K562 (cell line): ENCODE measurements at regions not wholly inside any gene's neighbourhood (a gene's known extent, or its start where the extent isn't known, plus 50 kb on each side); places are given as distances from the start of the nearest gene placed in this dataset.

Experiments used
- ATAC-seq: fragments of 200-7000 bp; cut with Tn5 transposase; 3 replicates; pipeline ENCODE4 v1.9.1; 2020; ENCODE audit warnings: moderate library complexity
- BruUV-seq: library from RNA; stranded (reverse); fragments of 400-500 nt; replicated peaks from 2 replicates; lab custom pipeline; 2021; lab: Mats Ljungman, UMichigan
- CTCF ChIA-PET: fragments of 300-600 bp; formaldehyde crosslinking; extraction: SDS; loops from one replicate; lab custom pipeline; 2021; ENCODE audit warnings: low intra/inter-chr PET ratio; lab: Yijun Ruan, JAX
- POLR2A ChIA-PET: fragments of 300-600, 350-650 bp; sonication (Branson Sonifier 250); formaldehyde crosslinking; extraction: SDS; loops from one replicate; lab custom pipeline; 2021; ENCODE audit warnings: antibody characterized with exemption, inconsistent platforms; lab: Yijun Ruan, JAX
- DNase-seq, 4 experiments: peaks; one replicate each; pipeline versions ENCODE4 v3.0.0 to v3.0.0-alpha.2; 2011 to 2018; ENCODE audit warnings: low spot score in 3 of 4, mixed read lengths in 3 of 4; ENCODE audit errors: extremely low read depth in 1 of 4
- FAIRE-seq: peaks from 2 replicates; lab custom pipeline; 2011; peaks lifted over from hg19 to GRCh38; lab: Jason Lieb, UNC
- H2AFZ ChIP-seq: 2 replicates; pipeline ENCODE4 v1.6.0; 2011; ENCODE audit warnings: low read depth, low read length, control low read depth, inconsistent platforms
- H3K27ac ChIP-seq: fragments of 200-600 bp; 3 replicates; pipeline ENCODE4 v1.8.0; 2011; ENCODE audit warnings: low read depth, mild to moderate bottlenecking, control low read depth, inconsistent platforms, low read length, moderate library complexity, mixed read lengths; ENCODE audit errors: extremely low read depth
- H3K27me3 ChIP-seq, 2 experiments: fragments of 300-600 bp in 1 of 2; 2 replicates in 1 of 2; 3 replicates in 1 of 2; pipeline versions ENCODE4 v1.6.0 to v1.8.0; 2011; ENCODE audit warnings: inconsistent platforms in 2 of 2, low read length in 2 of 2, mild to moderate bottlenecking in 1 of 2, mixed read lengths in 1 of 2, moderate library complexity in 1 of 2; ENCODE audit not compliant: control insufficient read depth in 2 of 2, insufficient read depth in 2 of 2
- H3K36me3 ChIP-seq: fragments of 300-600 bp; 3 replicates; pipeline ENCODE4 v1.8.0; 2011; ENCODE audit warnings: mild to moderate bottlenecking, low read length, inconsistent platforms; ENCODE audit not compliant: control insufficient read depth, insufficient read depth
- H3K4me1 ChIP-seq, 2 experiments: fragments of 200-600 bp in 1 of 2; replicated peaks in 1 of 2; 2 replicates in 1 of 2; 3 replicates in 1 of 2; pipeline versions ENCODE4 v1.5.1 to v1.8.0; 2011; ENCODE audit warnings: inconsistent platforms in 2 of 2, low read length in 2 of 2, mild to moderate bottlenecking in 1 of 2, mixed read lengths in 1 of 2, moderate library complexity in 1 of 2; ENCODE audit not compliant: control insufficient read depth in 2 of 2, insufficient read depth in 2 of 2
- H3K4me2 ChIP-seq: 2 replicates; pipeline ENCODE4 v1.6.1; 2011; ENCODE audit warnings: low read length, control low read depth, inconsistent platforms, mixed read lengths; ENCODE audit not compliant: insufficient read depth
- H3K4me3 ChIP-seq: fragments of 200-600 bp; sonication (generic), shearing (Covaris generic); 2 replicates; pipeline ENCODE4 v1.5.1; 2016; ENCODE audit warnings: control low read depth, inconsistent platforms
- H3K79me2 ChIP-seq: fragments of 200-600 bp; 3 replicates; pipeline ENCODE4 v1.8.0; 2011; ENCODE audit warnings: low read length, inconsistent platforms; ENCODE audit not compliant: control insufficient read depth, insufficient read depth
- H3K9ac ChIP-seq, 2 experiments: 2 replicates each; pipeline versions ENCODE4 v1.6.0 to v1.6.1; 2011; ENCODE audit warnings: low read depth in 2 of 2, low read length in 2 of 2, control low read depth in 1 of 2, inconsistent platforms in 1 of 2, mild to moderate bottlenecking in 1 of 2, mixed read lengths in 1 of 2; ENCODE audit not compliant: insufficient read depth in 1 of 2
- H3K9me1 ChIP-seq: one replicate; pipeline ENCODE4 v1.6.0; 2011; ENCODE audit warnings: inconsistent platforms, mild to moderate bottlenecking, low read length, moderate library complexity; ENCODE audit not compliant: control insufficient read depth, insufficient read depth
- H3K9me3 ChIP-seq: replicated peaks from 2 replicates; pipeline ENCODE4 v1.5.1; 2011; ENCODE audit warnings: low read depth, low read length, inconsistent platforms; ENCODE audit not compliant: control insufficient read depth, insufficient read depth
- H4K20me1 ChIP-seq: replicated peaks from 2 replicates; pipeline ENCODE4 v1.6.1; 2011; ENCODE audit warnings: low read length, inconsistent platforms, mixed read lengths; ENCODE audit not compliant: control insufficient read depth, insufficient read depth
- ELK3 ChIP-seq: fragments of 450-650 bp; formaldehyde crosslinking; IDR thresholded peaks from 2 replicates; pipeline ENCODE4 v1.4.0; 2020; ENCODE audit warnings: mild to moderate bottlenecking
- ETS2 ChIP-seq: IDR thresholded peaks from 2 replicates; pipeline ENCODE4 v1.6.1; 2016; ENCODE audit warnings: borderline replicate concordance, missing genetic modification characterization, mild to moderate bottlenecking, moderate library complexity, missing compliant biosample characterization; ENCODE audit not compliant: poor library complexity, severe bottlenecking
- FUS ChIP-seq: fragments of 200-400 bp; formaldehyde crosslinking; optimal IDR thresholded peaks from 2 replicates; pipeline ENCODE3; 2017; ENCODE audit warnings: low read depth, low read length
- HDAC1 ChIP-seq, 2 experiments: fragments of 450-650 bp; IDR thresholded peaks; 2 replicates each; pipeline ENCODE4 v1.6.1; 2016 to 2017; ENCODE audit warnings: inconsistent platforms in 1 of 2, mild to moderate bottlenecking in 1 of 2, moderate library complexity in 1 of 2
- HNRNPK ChIP-seq: fragments of 200-400 bp; formaldehyde crosslinking; IDR thresholded peaks from one replicate; pipeline ENCODE4 v1.6.1; 2018; ENCODE audit warnings: mild to moderate bottlenecking, low read depth, low read length; ENCODE audit not compliant: poor library complexity, severe bottlenecking
- MCM2 ChIP-seq: fragments of 450-650 bp; IDR thresholded peaks from 2 replicates; pipeline ENCODE4 v1.6.1; 2017; ENCODE audit warnings: low read depth, mild to moderate bottlenecking
- NFE2 ChIP-seq: IDR thresholded peaks from 2 replicates; pipeline ENCODE4 v1.6.1; 2014; ENCODE audit warnings: antibody characterized with exemption, low read depth
- NFYB ChIP-seq: IDR thresholded peaks from 2 replicates; pipeline ENCODE4 v1.6.1; 2011; ENCODE audit warnings: mild to moderate bottlenecking, moderate library complexity; ENCODE audit not compliant: insufficient read length; ENCODE audit errors: extremely low read depth
- YBX1 ChIP-seq: fragments of 450-650 bp; IDR thresholded peaks from 2 replicates; pipeline ENCODE4 v1.7.1; 2016; ENCODE audit warnings: mild to moderate bottlenecking
- ZNF778 ChIP-seq: fragments of 450-650 bp; formaldehyde crosslinking; IDR thresholded peaks from 2 replicates; pipeline ENCODE4 v1.4.0; 2020; ENCODE audit warnings: mild to moderate bottlenecking, moderate library complexity
- WGBS: fragments of 100-300 bp; shearing (Covaris generic); methylation state at CpG from one replicate; pipeline ENCODE4 v1.1.6; 2016; ENCODE audit warnings: low coverage, mixed read lengths; ENCODE audit not compliant: insufficient coverage; ENCODE audit errors: missing lambda C conversion rate; 5-methylcytosine and 5-hydroxymethylcytosine counted together
- in situ Hi-C: fragments of 300-500 bp; cut with MboI; formaldehyde crosslinking; loops from 4 replicates; pipeline ENCODE4 v1.15.0; 2018; ENCODE audit warnings: inconsistent platforms, mixed read lengths
- intact Hi-C: fragments of 100-400 bp; cut with micrococcal nuclease; formaldehyde crosslinking; loops from 2 replicates; pipeline ENCODE4 v1.14.2; 2022
- TF ChIP-seq, protein P1 (sequence below): fragments of 450-650 bp; formaldehyde crosslinking; IDR thresholded peaks from 2 replicates; pipeline ENCODE4 v1.4.0; 2022; ENCODE audit warnings: missing genetic modification characterization
- TF ChIP-seq, protein P2 (sequence below): fragments of 250-450 bp; sonication (Bioruptor Pico); IDR thresholded peaks from 2 replicates; pipeline ENCODE4 v1.4.0; 2020; ENCODE audit warnings: mild to moderate bottlenecking

GRCh38 chr3:30551927-30552326 is 54.5 kb upstream of the TGFBR2 start:
- no TSS peak for BruUV-seq
- H3K27ac ChIP-seq = no peak overlapping the region
- H3K36me3 ChIP-seq = no peaks in the 10 kb centered on the region
- DNase-seq (no peak), ATAC-seq (no peak), FAIRE-seq (no peak)
- intact Hi-C loops (no loop called here), in situ Hi-C loops (no loop called here)
- no peaks in the 10 kb centered on the region for H3K9me1 ChIP-seq
- WGBS = 0% methylated on average over 1 of the region's 1 CpG
- no peaks in the 10 kb centered on the region for H4K20me1 ChIP-seq
- H3K4me2 ChIP-seq = no peak overlapping the region
- H3K9me3 ChIP-seq = no peaks in the 10 kb centered on the region
- ChIA-PET CTCF (no interaction called here), POLR2A (no interaction called here)
- H3K9ac ChIP-seq = no peak overlapping the region
- H3K79me2 ChIP-seq = no peaks in the 10 kb centered on the region
- no peaks in the 10 kb centered on the region for H3K27me3 ChIP-seq
- no peaks in the 10 kb centered on the region for H3K4me1 ChIP-seq
- no peak overlapping the region for H3K4me3 ChIP-seq
- no peak for TF ChIP-seq ZNF778 (CRISPR knock-in tag)
- no peak for TF ChIP-seq NFYB
- no peak for TF ChIP-seq YBX1
- TF ChIP-seq MCM2 = no peak
- no peak for TF ChIP-seq FUS
- TF ChIP-seq NFE2 = no peak
- TF ChIP-seq ETS2 = no peak
- no peak overlapping the region for H2AFZ ChIP-seq

GRCh38 chr3:30553641-30554316 is 52.6 kb upstream of the TGFBR2 start:
- Histone ChIP-seq H3K9ac (no peak overlapping the region), H2AFZ (no peak overlapping the region), H3K27ac (no peak overlapping the region), H3K4me2 (no peak overlapping the region), H3K79me2 (no peaks in the 10 kb centered on the region), H3K27me3 (no peaks in the 10 kb centered on the region), H4K20me1 (no peaks in the 10 kb centered on the region)
- no peak for ATAC-seq
- CTCF ChIA-PET = no interaction called here
- DNase-seq = no peak
- no TSS peak for BruUV-seq
- in situ Hi-C loops = no loop called here
- WGBS = 0% methylated on average over 4 of the region's 4 CpGs
- POLR2A ChIA-PET = no interaction called here
- TF ChIP-seq, protein P1, sequence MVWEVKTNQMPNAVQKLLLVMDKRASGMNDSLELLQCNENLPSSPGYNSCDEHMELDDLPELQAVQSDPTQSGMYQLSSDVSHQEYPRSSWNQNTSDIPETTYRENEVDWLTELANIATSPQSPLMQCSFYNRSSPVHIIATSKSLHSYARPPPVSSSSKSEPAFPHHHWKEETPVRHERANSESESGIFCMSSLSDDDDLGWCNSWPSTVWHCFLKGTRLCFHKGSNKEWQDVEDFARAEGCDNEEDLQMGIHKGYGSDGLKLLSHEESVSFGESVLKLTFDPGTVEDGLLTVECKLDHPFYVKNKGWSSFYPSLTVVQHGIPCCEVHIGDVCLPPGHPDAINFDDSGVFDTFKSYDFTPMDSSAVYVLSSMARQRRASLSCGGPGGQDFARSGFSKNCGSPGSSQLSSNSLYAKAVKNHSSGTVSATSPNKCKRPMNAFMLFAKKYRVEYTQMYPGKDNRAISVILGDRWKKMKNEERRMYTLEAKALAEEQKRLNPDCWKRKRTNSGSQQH (CRISPR knock-in tag) = no peak
- TF ChIP-seq, protein P2, sequence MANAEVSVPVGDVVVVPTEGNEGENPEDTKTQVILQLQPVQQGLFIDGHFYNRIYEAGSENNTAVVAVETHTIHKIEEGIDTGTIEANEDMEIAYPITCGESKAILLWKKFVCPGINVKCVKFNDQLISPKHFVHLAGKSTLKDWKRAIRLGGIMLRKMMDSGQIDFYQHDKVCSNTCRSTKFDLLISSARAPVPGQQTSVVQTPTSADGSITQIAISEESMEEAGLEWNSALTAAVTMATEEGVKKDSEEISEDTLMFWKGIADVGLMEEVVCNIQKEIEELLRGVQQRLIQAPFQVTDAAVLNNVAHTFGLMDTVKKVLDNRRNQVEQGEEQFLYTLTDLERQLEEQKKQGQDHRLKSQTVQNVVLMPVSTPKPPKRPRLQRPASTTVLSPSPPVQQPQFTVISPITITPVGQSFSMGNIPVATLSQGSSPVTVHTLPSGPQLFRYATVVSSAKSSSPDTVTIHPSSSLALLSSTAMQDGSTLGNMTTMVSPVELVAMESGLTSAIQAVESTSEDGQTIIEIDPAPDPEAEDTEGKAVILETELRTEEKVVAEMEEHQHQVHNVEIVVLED (CRISPR knock-in tag) = no peak
- TF ChIP-seq HDAC1 (IDR thresholded peaks at IDR 0.05) (no peak), ELK3 (CRISPR knock-in tag) (no peak), HNRNPK (no peak)
- TF ChIP-seq, all 486 proteins: peak for 0
- FAIRE-seq = no peak
- Histone ChIP-seq H3K4me1 (no peaks in the 10 kb centered on the region), H3K4me3 (no peak overlapping the region), H3K9me1 (no peaks in the 10 kb centered on the region), H3K36me3 (no peaks in the 10 kb centered on the region), H3K9me3 (no peaks in the 10 kb centered on the region)
- intact Hi-C loops = no loop called here
